Endodermal cell (in vitro differentiated cells): ENCODE measurements at regions not wholly inside any gene's neighbourhood (a gene's known extent, or its start where the extent isn't known, plus 50 kb on each side); places are given as distances from the start of the nearest gene placed in this dataset.

ENCODE experiments used
- DNase-seq: peaks from one replicate; pipeline ENCODE4 v3.0.0-alpha.2; 2017
- H3K27ac ChIP-seq: 2 replicates; pipeline ENCODE4 v1.5.1; 2013; ENCODE audit warnings: mild to moderate bottlenecking, low read depth, low read length, moderate library complexity
- H3K27me3 ChIP-seq: 2 replicates; pipeline ENCODE4 v1.6.1; 2013; ENCODE audit warnings: mild to moderate bottlenecking, low read length, moderate library complexity; ENCODE audit not compliant: insufficient read depth, control insufficient read depth, poor library complexity, severe bottlenecking
- H3K36me3 ChIP-seq: 2 replicates; pipeline ENCODE4 v1.7.0; 2013; ENCODE audit warnings: mild to moderate bottlenecking, low read length, moderate library complexity; ENCODE audit not compliant: control insufficient read depth, insufficient read depth
- H3K4me1 ChIP-seq: one replicate; pipeline ENCODE4 v1.7.0; 2013; ENCODE audit warnings: low read length; ENCODE audit not compliant: control insufficient read depth, insufficient read depth
- H3K4me3 ChIP-seq: 2 replicates; pipeline ENCODE4 v1.5.1; 2013; ENCODE audit warnings: mild to moderate bottlenecking, low read length, moderate library complexity
- H3K9ac ChIP-seq: 2 replicates; pipeline ENCODE4 v1.6.1; 2013; ENCODE audit warnings: mild to moderate bottlenecking, low read length, moderate library complexity; ENCODE audit not compliant: poor library complexity, severe bottlenecking; ENCODE audit errors: extremely low read depth
- H3K9me3 ChIP-seq: 2 replicates; pipeline ENCODE4 v1.6.1; 2013; ENCODE audit warnings: mild to moderate bottlenecking, low read length, moderate library complexity; ENCODE audit not compliant: control insufficient read depth
- H3K27ac Mint-ChIP-seq: 2 replicates; pipeline ENCODE4 v1.8.0; 2020; ENCODE audit warnings: mixed read lengths
- H3K27me3 Mint-ChIP-seq: 2 replicates; pipeline ENCODE4 v1.8.0; 2021; ENCODE audit warnings: mild to moderate bottlenecking, mixed read lengths; ENCODE audit not compliant: insufficient read depth
- H3K36me3 Mint-ChIP-seq: 2 replicates; pipeline ENCODE4 v1.8.0; 2020; ENCODE audit warnings: low read depth, mixed read lengths
- H3K4me1 Mint-ChIP-seq: 2 replicates; pipeline ENCODE4 v1.8.0; 2020; ENCODE audit warnings: mixed read lengths
- H3K4me3 Mint-ChIP-seq: 2 replicates; pipeline ENCODE4 v1.8.0; 2020; ENCODE audit warnings: mild to moderate bottlenecking, moderate library complexity, mixed read lengths
- H3K9me3 Mint-ChIP-seq: 2 replicates; pipeline ENCODE4 v1.8.0; 2020; ENCODE audit warnings: mild to moderate bottlenecking, mixed read lengths
- WGBS, 2 experiments: methylation state at CpG; one replicate each; pipeline versions ENCODE4 v1.1.5 to v1.1.7; 2013; ENCODE audit warnings: missing lambda C conversion rate in 2 of 2, mixed read lengths in 1 of 2; ENCODE audit not compliant: insufficient coverage in 1 of 2, insufficient read length in 1 of 2; 5-methylcytosine and 5-hydroxymethylcytosine counted together
- TF ChIP-seq, protein P1 (sequence below): fragments of 200-600 bp; sonication (generic); conservative IDR thresholded peaks from 2 replicates; pipeline ENCODE4 v1.5.0; 2021; ENCODE audit warnings: antibody characterized with exemption, mild to moderate bottlenecking

DNA sequence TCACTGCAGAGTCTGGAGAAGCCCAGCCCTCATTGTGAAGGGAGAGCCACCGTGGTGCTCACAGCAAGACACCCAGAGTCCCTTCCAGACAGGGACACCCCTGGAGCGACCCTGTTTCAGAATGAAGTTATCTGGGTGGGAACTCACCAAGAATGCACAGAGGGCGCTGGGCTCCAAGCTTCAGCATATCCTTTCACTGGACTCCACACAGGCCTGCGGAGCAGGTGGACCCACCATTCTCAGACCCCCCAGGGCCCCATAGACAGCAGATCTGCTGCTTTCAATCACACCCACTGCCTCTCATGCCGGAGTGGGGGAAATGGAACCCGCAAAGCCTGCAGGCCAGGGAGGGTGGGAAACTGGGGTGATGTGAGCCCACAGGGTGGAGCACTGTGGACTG, 87.8 kb downstream of the RRM2 start:
- Mint-ChIP-seq H3K9me3 (no peaks in the 10 kb centered on the region), H3K4me3 (no peak overlapping the region), H3K36me3 (peaks cover 1% of the 10 kb centered on the region), H3K27me3 (no peaks in the 10 kb centered on the region), H3K4me1 (no peaks in the 10 kb centered on the region), H3K27ac (no peak overlapping the region)
- H3K27ac ChIP-seq: no peak overlapping the region
- H3K36me3 ChIP-seq: no peaks in the 10 kb centered on the region
- H3K4me3 ChIP-seq: no peak overlapping the region
- H3K9me3 ChIP-seq: no peaks in the 10 kb centered on the region
- H3K9ac ChIP-seq: no peak overlapping the region
- no peaks in the 10 kb centered on the region for H3K27me3 ChIP-seq
- WGBS, 2 experiments: 94 to 100% methylated on average over 2 to 6 of the region's 6 CpGs
- no peak for DNase-seq
- TF ChIP-seq, protein P1, sequence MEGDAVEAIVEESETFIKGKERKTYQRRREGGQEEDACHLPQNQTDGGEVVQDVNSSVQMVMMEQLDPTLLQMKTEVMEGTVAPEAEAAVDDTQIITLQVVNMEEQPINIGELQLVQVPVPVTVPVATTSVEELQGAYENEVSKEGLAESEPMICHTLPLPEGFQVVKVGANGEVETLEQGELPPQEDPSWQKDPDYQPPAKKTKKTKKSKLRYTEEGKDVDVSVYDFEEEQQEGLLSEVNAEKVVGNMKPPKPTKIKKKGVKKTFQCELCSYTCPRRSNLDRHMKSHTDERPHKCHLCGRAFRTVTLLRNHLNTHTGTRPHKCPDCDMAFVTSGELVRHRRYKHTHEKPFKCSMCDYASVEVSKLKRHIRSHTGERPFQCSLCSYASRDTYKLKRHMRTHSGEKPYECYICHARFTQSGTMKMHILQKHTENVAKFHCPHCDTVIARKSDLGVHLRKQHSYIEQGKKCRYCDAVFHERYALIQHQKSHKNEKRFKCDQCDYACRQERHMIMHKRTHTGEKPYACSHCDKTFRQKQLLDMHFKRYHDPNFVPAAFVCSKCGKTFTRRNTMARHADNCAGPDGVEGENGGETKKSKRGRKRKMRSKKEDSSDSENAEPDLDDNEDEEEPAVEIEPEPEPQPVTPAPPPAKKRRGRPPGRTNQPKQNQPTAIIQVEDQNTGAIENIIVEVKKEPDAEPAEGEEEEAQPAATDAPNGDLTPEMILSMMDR: no peak
- H3K4me1 ChIP-seq: no peaks in the 10 kb centered on the region

- Mint-ChIP-seq H3K27me3 (no peaks in the 10 kb centered on the region), H3K36me3 (no peaks in the 10 kb centered on the region), H3K4me1 (peaks cover 2% of the 10 kb centered on the region), H3K9me3 (no peaks in the 10 kb centered on the region), H3K27ac (no peak overlapping the region), H3K4me3 (no peak overlapping the region)
- DNase-seq: no peak
- H3K9me3 ChIP-seq: no peaks in the 10 kb centered on the region
- no peaks in the 10 kb centered on the region for H3K36me3 ChIP-seq
- TF ChIP-seq, protein P1: no peak
- H3K4me1 ChIP-seq: no peaks in the 10 kb centered on the region
- WGBS, 2 experiments: 91 to 92% methylated on average over 4 to 6 of the region's 6 CpGs
- no peak overlapping the region for H3K27ac ChIP-seq
- H3K4me3 ChIP-seq: no peak overlapping the region
- H3K27me3 ChIP-seq: no peaks in the 10 kb centered on the region
- no peak overlapping the region for H3K9ac ChIP-seq
These were observed 89.4 kb downstream of the RRM2 start for GRCh38 chr2:10211844-10212422.

DNA sequence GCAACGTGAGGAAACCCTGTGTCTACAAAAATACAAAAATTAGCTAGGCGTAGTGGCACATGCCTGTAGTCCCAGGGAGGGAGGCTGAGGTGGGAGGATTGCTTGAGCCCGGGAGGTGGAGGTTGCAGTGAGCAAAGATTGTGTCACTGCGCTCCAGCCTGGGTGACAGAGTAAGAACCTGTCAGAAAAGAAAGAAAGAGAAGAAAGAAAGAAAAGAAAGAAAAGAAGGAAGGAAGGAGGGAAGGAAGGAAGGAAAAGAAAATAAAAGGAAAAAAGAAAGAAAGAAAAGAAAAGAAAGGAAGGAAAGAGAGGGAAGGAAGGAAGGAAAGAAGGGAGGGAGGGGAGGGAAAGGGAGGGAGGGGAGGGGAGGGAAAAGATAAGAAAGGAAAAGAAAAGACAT, 89.9 kb upstream of the HPCAL1 start:
- Histone ChIP-seq H3K27me3 (no peaks in the 10 kb centered on the region), H3K4me3 (no peak overlapping the region), H3K4me1 (no peaks in the 10 kb centered on the region), H3K27ac (no peak overlapping the region), H3K36me3 (no peaks in the 10 kb centered on the region), H3K9me3 (no peaks in the 10 kb centered on the region), H3K9ac (no peak overlapping the region)
- no peak for DNase-seq
- H3K4me1 Mint-ChIP-seq: peaks cover 2% of the 10 kb centered on the region
- TF ChIP-seq, protein P1: no peak
- WGBS, 2 experiments: 92 to 93% methylated on average over 4 of the region's 4 CpGs
- no peaks in the 10 kb centered on the region for H3K36me3 Mint-ChIP-seq
- no peaks in the 10 kb centered on the region for H3K27me3 Mint-ChIP-seq
- no peak overlapping the region for H3K4me3 Mint-ChIP-seq
- H3K9me3 Mint-ChIP-seq: no peaks in the 10 kb centered on the region
- H3K27ac Mint-ChIP-seq: no peak overlapping the region
